ENCODE measurements at regions not wholly inside any gene's neighbourhood (a gene's known extent, or its start where the extent isn't known, plus 50 kb on each side); places are given as distances from the start of the nearest gene placed in this dataset.

GRCh38 chr9:82449986-82450385 lies 461.4 kb downstream of the SPATA31D1 start (continued):
- TF ChIP-seq, protein P1, sequence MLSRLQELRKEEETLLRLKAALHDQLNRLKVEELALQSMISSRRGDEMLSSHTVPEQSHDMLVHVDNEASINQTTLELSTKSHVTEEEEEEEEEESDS (CRISPR knock-in tag; IDR thresholded peaks at IDR 0.05) = no peak
- TF ChIP-seq JUN (IDR thresholded peaks at IDR 0.05; ENCODE audit: borderline replicate concordance, low read depth, low read length) = no peak
- no peak for TF ChIP-seq JUN (CRISPR knock-in tag; IDR thresholded peaks at IDR 0.05; ENCODE audit: borderline replicate concordance)
- TF ChIP-seq ZNF3 (CRISPR knock-in tag; IDR thresholded peaks at IDR 0.05) = no peak
- no peak for TF ChIP-seq POLR2AphosphoS2 (IDR thresholded peaks at IDR 0.05; ENCODE audit: low read length)
- TF ChIP-seq EHMT2 (IDR thresholded peaks at IDR 0.05) = no peak
- no peak for TF ChIP-seq PTBP1 (IDR thresholded peaks at IDR 0.05; ENCODE audit: low read depth, low read length)
- no peak for TF ChIP-seq SRF (CRISPR knock-in tag; IDR thresholded peaks at IDR 0.05)
- TF ChIP-seq NUFIP1 (IDR thresholded peaks at IDR 0.05; ENCODE audit: partially characterized antibody) = no peak

DNA sequence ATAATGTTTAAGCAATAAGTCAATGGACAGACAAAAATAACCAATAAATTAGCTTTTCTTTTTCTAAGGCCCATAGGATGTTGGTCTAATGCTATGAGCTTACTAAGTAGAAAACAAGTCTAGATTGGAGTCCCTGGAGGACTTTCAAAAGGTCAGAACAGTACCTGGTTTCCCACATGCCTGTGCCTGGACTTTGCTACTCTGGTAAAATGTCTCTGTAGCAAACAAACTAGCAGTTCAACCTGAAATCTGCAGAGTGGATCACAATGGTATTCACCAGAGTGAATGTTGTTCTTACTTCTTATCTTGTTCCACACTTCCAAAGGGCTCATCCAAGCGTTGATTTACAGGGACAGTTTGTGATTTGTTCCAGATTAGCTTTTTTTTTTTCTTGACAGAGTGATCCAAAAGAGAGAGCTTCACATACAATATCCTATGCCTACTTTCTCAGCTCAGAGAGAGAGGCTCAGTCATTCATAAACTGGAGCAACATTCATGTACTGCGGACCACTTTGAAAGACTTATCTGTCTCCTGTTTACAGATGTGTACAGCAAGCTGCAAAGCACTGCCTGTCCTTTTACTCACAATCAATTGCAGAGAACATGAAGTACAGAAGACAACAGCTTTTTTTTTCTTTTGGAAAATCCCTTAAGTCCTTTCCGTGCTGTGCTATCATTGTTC lies 466.1 kb downstream of the SPATA31D1 start:
- Histone ChIP-seq H3K79me2 (ENCODE audit: control insufficient read depth, insufficient read depth, low read length) (no peaks in the 10 kb centered on the region), H3K4me2 (ENCODE audit: insufficient read depth, low read length) (no peak overlapping the region), H3K27me3 (ENCODE audit: control insufficient read depth in 2 of 2, insufficient read depth in 2 of 2, low read length in 2 of 2) (no peaks in the 10 kb centered on the region), H2AFZ (ENCODE audit: low read depth, low read length) (no peak overlapping the region), H4K20me1 (replicated peaks; ENCODE audit: control insufficient read depth, insufficient read depth, low read length) (no peaks in the 10 kb centered on the region), H3K4me3 (no peak overlapping the region), H3K27ac (ENCODE audit: extremely low read depth, low read depth, low read length) (no peak overlapping the region), H3K4me1 (replicated peaks in 1 of 2; ENCODE audit: control insufficient read depth in 2 of 2, insufficient read depth in 2 of 2, low read length in 2 of 2) (no peaks in the 10 kb centered on the region), H3K9me1 (ENCODE audit: control insufficient read depth, insufficient read depth, low read length) (no peaks in the 10 kb centered on the region), H3K9me3 (replicated peaks; ENCODE audit: control insufficient read depth, insufficient read depth, low read depth, low read length) (no peaks in the 10 kb centered on the region), H3K36me3 (ENCODE audit: control insufficient read depth, insufficient read depth, low read length) (no peaks in the 10 kb centered on the region), H3K9ac (ENCODE audit: insufficient read depth in 1 of 2, low read depth in 2 of 2, low read length in 2 of 2) (no peak overlapping the region)
- BruUV-seq (replicated peaks) = no TSS peak
- ATAC-seq = no peak
- intact Hi-C loops (cut with micrococcal nuclease) (no loop called here), in situ Hi-C loops (cut with MboI) (no loop called here)
- DNase-seq (ENCODE audit: extremely low read depth in 1 of 4, low spot score in 3 of 4) = no peak
- ChIA-PET CTCF (ENCODE audit: low intra/inter-chr PET ratio) (no interaction called here), POLR2A (no interaction called here)
- FAIRE-seq = no peak
- WGBS (ENCODE audit: insufficient coverage, low coverage, missing lambda C conversion rate) = 0% methylated on average over 2 of the region's 3 CpGs
- TF ChIP-seq MEF2A (IDR thresholded peaks at IDR 0.05; ENCODE audit: control insufficient read depth, low read depth, low read length) = no peak

Data from K562 (cell line).